AG04449 (cell line): ENCODE measurements at regions not wholly inside any gene's neighbourhood (a gene's known extent, or its start where the extent isn't known, plus 50 kb on each side); places are given as distances from the start of the nearest gene placed in this dataset.

ENCODE experiments used
- CTCF ChIA-PET: fragments of 350-600 bp; formaldehyde crosslinking; extraction: SDS; loops from one replicate; lab custom pipeline; 2021; ENCODE audit warnings: antibody characterized with exemption; lab: Yijun Ruan, JAX
- POLR2A ChIA-PET: fragments of 400-600, 350-600 bp; formaldehyde crosslinking; extraction: SDS; loops from one replicate; lab custom pipeline; 2020; ENCODE audit warnings: antibody characterized with exemption, inconsistent platforms; lab: Yijun Ruan, JAX
- DNase-seq: peaks from one replicate; pipeline ENCODE4 v3.0.0-alpha.2; 2010; ENCODE audit warnings: low read depth, low spot score
- H3K4me3 ChIP-seq: 2 replicates; pipeline ENCODE4 v1.5.1; 2011; ENCODE audit warnings: low read depth, mild to moderate bottlenecking, control low read depth, low read length
- TF ChIP-seq, protein P1 (sequence below): IDR thresholded peaks from one replicate; pipeline ENCODE4 v1.5.1; 2011; ENCODE audit warnings: mild to moderate bottlenecking, moderate library complexity, low read length, control low read depth, inconsistent platforms; ENCODE audit not compliant: insufficient read depth; ENCODE audit errors: missing control alignments

DNA sequence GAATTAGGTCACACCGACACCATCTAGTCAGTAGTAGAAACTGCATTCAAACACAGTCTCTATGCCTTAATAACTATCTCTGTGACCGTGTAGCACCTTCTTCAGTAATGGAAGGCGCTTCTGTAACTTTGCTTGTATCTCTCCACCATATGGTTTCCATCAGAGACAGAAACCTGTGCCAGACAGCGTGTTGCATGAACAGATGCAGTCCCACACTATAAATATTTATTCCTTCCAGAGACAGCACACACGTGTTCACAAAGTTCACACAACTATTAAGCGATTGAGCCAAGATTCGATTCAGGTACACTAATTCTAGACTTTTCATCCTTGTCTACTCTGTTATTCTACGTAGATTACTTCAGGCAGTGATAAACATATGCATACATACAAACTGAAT, 873.9 kb upstream of the MBL2 start:
- CTCF ChIA-PET = no interaction called here
- POLR2A ChIA-PET = no interaction called here
- no peak for DNase-seq
- no peak overlapping the region for H3K4me3 ChIP-seq
- TF ChIP-seq, protein P1, sequence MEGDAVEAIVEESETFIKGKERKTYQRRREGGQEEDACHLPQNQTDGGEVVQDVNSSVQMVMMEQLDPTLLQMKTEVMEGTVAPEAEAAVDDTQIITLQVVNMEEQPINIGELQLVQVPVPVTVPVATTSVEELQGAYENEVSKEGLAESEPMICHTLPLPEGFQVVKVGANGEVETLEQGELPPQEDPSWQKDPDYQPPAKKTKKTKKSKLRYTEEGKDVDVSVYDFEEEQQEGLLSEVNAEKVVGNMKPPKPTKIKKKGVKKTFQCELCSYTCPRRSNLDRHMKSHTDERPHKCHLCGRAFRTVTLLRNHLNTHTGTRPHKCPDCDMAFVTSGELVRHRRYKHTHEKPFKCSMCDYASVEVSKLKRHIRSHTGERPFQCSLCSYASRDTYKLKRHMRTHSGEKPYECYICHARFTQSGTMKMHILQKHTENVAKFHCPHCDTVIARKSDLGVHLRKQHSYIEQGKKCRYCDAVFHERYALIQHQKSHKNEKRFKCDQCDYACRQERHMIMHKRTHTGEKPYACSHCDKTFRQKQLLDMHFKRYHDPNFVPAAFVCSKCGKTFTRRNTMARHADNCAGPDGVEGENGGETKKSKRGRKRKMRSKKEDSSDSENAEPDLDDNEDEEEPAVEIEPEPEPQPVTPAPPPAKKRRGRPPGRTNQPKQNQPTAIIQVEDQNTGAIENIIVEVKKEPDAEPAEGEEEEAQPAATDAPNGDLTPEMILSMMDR = no peak

DNA sequence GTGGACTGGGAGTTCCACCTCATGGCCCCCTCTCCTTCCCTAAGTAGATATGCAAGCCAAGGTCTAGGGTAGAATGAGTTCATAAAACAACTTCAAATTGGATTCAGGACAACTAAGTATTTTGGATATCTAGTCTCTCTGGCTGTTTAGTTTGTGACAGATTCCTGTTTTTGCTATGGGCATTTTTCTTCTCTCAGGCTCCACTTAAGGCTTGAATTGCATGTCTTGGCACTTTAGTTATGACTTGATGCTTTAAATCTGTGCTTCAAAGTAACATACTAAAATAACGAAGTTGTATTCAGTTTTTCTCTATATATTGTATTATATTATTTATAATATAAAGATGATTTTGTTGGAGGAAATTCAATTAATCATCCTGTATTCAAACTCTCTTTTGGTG, 873.4 kb upstream of the MBL2 start:
- DNase-seq = no peak
- no peak overlapping the region for H3K4me3 ChIP-seq
- CTCF ChIA-PET = no interaction called here
- POLR2A ChIA-PET = no interaction called here
- TF ChIP-seq, protein P1 = no peak

DNA sequence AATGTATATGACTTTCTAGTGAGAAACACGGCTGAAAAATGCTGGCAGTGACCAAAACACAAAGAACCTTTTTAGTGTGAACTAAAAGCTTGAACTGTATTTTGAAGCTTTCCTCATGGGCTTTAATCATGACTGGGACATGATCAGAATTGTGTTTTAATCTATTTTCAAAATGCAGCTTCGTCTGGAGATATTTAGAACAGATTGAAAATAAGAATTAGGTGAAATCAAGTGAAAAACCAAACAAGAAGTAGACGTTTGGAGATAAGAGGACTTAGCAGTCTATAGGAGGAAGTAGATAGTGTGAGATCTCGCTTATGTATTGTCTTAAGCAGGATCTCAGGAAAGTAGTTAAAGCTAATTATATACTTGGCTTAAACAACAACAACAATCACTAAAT, 865.4 kb upstream of the MBL2 start:
- H3K4me3 ChIP-seq = no peak overlapping the region
- TF ChIP-seq, protein P1 = no peak
- DNase-seq = no peak
- POLR2A ChIA-PET = no interaction called here
- CTCF ChIA-PET = no interaction called here

DNA sequence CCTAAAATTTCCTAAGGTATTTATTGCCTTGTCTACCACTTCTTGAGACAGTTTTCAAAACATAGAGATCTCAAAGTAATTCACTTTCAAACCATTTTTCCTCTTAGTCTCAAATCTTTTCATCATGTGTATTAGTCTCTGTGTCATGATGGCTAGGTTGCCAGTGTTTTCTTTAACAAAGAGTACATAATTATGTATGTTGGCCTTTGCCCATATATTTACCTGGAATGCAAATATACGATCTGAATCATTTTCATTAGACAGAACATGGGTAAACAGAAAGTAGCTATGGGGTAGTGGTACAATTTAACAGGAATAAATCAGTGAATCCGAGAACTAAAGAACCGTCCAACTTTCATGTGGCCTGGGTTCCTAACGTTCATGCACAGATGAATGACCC, 852.1 kb upstream of the MBL2 start:
- TF ChIP-seq, protein P1 = no peak
- no peak for DNase-seq
- ChIA-PET CTCF (no interaction called here), POLR2A (no interaction called here)
- H3K4me3 ChIP-seq = no peak overlapping the region

DNA sequence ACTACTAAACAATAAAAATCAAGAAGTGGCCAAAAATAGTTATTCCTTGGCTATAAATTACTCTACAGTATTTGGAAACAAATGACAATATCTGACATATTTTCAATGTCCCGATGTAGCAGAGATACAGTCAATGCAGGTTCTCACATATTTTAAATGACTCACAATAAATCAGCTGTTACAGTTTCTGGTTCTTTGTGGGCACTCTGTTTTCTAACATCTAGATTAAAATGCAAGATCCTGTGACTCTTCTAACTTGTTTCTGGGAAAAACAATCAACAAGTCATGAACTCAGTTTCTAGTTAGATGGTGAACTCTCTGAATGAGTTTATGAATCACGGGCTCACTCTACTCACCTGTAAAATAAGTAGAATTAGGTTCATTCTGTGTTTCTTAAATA, 849.6 kb upstream of the MBL2 start:
- H3K4me3 ChIP-seq = no peak overlapping the region
- DNase-seq = no peak
- ChIA-PET CTCF (no interaction called here), POLR2A (no interaction called here)
- TF ChIP-seq, protein P1 = no peak

DNA sequence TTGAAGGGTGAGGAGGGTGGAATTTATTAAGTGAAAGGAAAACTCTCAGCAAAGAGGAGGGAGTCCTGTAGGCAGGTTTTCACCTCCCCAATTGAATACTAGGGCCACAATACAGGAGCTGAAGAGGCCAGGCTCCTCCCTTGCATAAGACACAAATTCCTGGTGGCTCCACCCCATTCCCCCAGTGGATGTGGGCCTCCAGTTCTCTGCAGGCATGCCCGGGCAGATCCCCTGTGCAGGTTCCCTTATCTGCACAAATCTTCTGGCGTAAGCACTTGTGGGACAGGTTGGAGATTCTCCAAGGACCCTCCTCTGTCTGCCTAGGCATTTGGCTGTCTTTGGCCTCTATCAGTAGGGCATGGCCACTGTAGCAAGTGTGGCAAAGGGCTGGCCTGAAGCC, 847.1 kb upstream of the MBL2 start:
- CTCF ChIA-PET = no interaction called here
- POLR2A ChIA-PET = no interaction called here
- no peak overlapping the region for H3K4me3 ChIP-seq
- DNase-seq = no peak
- TF ChIP-seq, protein P1 = no peak
